NB4 (cell line): ENCODE measurements at regions not wholly inside any gene's neighbourhood (a gene's known extent, or its start where the extent isn't known, plus 50 kb on each side); places are given as distances from the start of the nearest gene placed in this dataset.

ENCODE experiments used
- DNase-seq: peaks from one replicate; pipeline ENCODE4 v3.0.0; 2010; ENCODE audit warnings: low read depth
- H3K4me3 ChIP-seq: one replicate; pipeline ENCODE4 v1.5.1; 2011; ENCODE audit warnings: mild to moderate bottlenecking, low read depth, low read length, moderate library complexity
- CTCF ChIP-seq: IDR thresholded peaks from one replicate; pipeline ENCODE4 v1.5.1; 2012; ENCODE audit warnings: low read depth, low read length
- MAX ChIP-seq: IDR thresholded peaks from 2 replicates; pipeline ENCODE4 v1.6.1; 2011; ENCODE audit warnings: low read depth, low read length
- MYC ChIP-seq: IDR thresholded peaks from 2 replicates; pipeline ENCODE4 v1.6.1; 2011; ENCODE audit warnings: low read depth, low read length
- POLR2A ChIP-seq: IDR thresholded peaks from 2 replicates; pipeline ENCODE4 v1.6.1; 2011; ENCODE audit warnings: mild to moderate bottlenecking; ENCODE audit not compliant: insufficient read length; ENCODE audit errors: extremely low read depth

GRCh38 chr22:45072322-45072903 lies 62.6 kb upstream of the PHF21B start:
- no peak for DNase-seq

GRCh38 chr22:45073064-45073463 lies 63.3 kb upstream of the PHF21B start:
- no peak for TF ChIP-seq MYC
- DNase-seq: no peak
- no peak overlapping the region for H3K4me3 ChIP-seq

More at GRCh38 chr22:45072322-45072903, 62.6 kb upstream of the PHF21B start:
- TF ChIP-seq POLR2A (no peak), CTCF (no peak), MAX (no peak), MYC (no peak)
- no peak overlapping the region for H3K4me3 ChIP-seq

GRCh38 chr22:45077286-45077685 lies 67.5 kb upstream of the PHF21B start:
- TF ChIP-seq CTCF (no peak), MYC (no peak)
- DNase-seq: no peak
- H3K4me3 ChIP-seq: no peak overlapping the region

- TF ChIP-seq MAX (no peak), CTCF (no peak), MYC (no peak), POLR2A (no peak)
- no peak for DNase-seq
- H3K4me3 ChIP-seq: no peak overlapping the region
Observed at GRCh38 chr22:45077826-45078334, 68.1 kb upstream of the PHF21B start.

GRCh38 chr22:45082795-45083194 lies 73.0 kb upstream of the PHF21B start:
- DNase-seq: peak; percentile 32

GRCh38 chr22:45083659-45084305 lies 74.0 kb upstream of the PHF21B start:
- TF ChIP-seq MYC (no peak), MAX (no peak), POLR2A (no peak), CTCF (no peak)
- DNase-seq: no peak
- no peak overlapping the region for H3K4me3 ChIP-seq

More at GRCh38 chr22:45082795-45083194, 73.0 kb upstream of the PHF21B start:
- no peak overlapping the region for H3K4me3 ChIP-seq
- peak; percentile 30 for TF ChIP-seq CTCF
- no peak for TF ChIP-seq MYC
